HCT116 (cell line): ENCODE measurements at regions not wholly inside any gene's neighbourhood (a gene's known extent, or its start where the extent isn't known, plus 50 kb on each side); places are given as distances from the start of the nearest gene placed in this dataset.

Experiments used
- ATAC-seq: fragments of 200-7000 bp; cut with Tn5 transposase; 2 replicates; pipeline ENCODE4 v1.9.1; 2020; ENCODE audit warnings: mild to moderate bottlenecking, moderate library complexity
- BruUV-seq: library from RNA; stranded (reverse); fragments of 400-500 nt; replicated peaks from 2 replicates; lab custom pipeline; 2021; lab: Mats Ljungman, UMichigan
- CTCF ChIA-PET: fragments of 300-600 bp; sonication (Branson Sonifier 250); formaldehyde crosslinking; loops from one replicate; lab custom pipeline; 2021; ENCODE audit warnings: antibody characterized with exemption; lab: Charles Lee
- POLR2A ChIA-PET: fragments of 300-600, 350-600 bp; sonication (Branson Sonifier 250); formaldehyde crosslinking; loops from one replicate; lab custom pipeline; 2021; ENCODE audit warnings: antibody characterized with exemption; lab: Charles Lee
- RAD21 ChIA-PET, 2 experiments: fragments of 300-600 bp; sonication (Branson Sonifier 250); formaldehyde crosslinking; loops; one replicate each; lab custom pipeline; 2023; ENCODE audit warnings: low total read pairs in 2 of 2; ENCODE audit not compliant: uncharacterized antibody in 2 of 2, unreplicated experiment in 2 of 2, low non-redundant PET in 1 of 2; lab: Charles Lee
- DNase-seq: peaks from one replicate; pipeline ENCODE4 v3.0.0-alpha.2; 2010; ENCODE audit warnings: low read depth, low spot score
- H2AFZ ChIP-seq: fragments of 200-600 bp; shearing (Covaris generic), sonication (generic); 2 replicates; pipeline ENCODE4 v1.6.1; 2017; ENCODE audit warnings: low read depth, mixed run types, mixed read lengths, antibody characterized with exemption, low read length; ENCODE audit not compliant: poor library complexity, severe bottlenecking
- H3K27ac ChIP-seq: 2 replicates; pipeline ENCODE4 v1.5.1; 2012; ENCODE audit warnings: low read depth, low read length
- H3K27me3 ChIP-seq: fragments of 200-600 bp; sonication (generic); 2 replicates; pipeline ENCODE4 v1.6.1; 2016; ENCODE audit warnings: mixed run types, low read length, mixed read lengths; ENCODE audit not compliant: insufficient read depth
- H3K36me3 ChIP-seq, 2 experiments: fragments of 200-500 bp in 1 of 2; fragments of 200-600 bp in 1 of 2; sonication (Bioruptor generic) in 1 of 2; sonication (generic) in 1 of 2; 2 replicates each; pipeline versions ENCODE4 v1.5.1 to v1.6.1; 2014 to 2016; ENCODE audit warnings: low read length in 2 of 2, inconsistent platforms in 1 of 2, mixed read lengths in 1 of 2, mixed run types in 1 of 2; ENCODE audit not compliant: insufficient read depth in 2 of 2, control insufficient read depth in 1 of 2
- H3K4me1 ChIP-seq, 2 experiments: fragments of 200-600 bp in 1 of 2; sonication (generic) in 1 of 2; 2 replicates each; pipeline versions ENCODE4 v1.5.1 to v1.6.1; 2012 to 2017; ENCODE audit warnings: low read length in 2 of 2, inconsistent platforms in 1 of 2, mild to moderate bottlenecking in 1 of 2, mixed read lengths in 1 of 2, mixed run types in 1 of 2, moderate library complexity in 1 of 2; ENCODE audit not compliant: insufficient read depth in 2 of 2, control insufficient read depth in 1 of 2
- H3K4me2 ChIP-seq: fragments of 200-600 bp; sonication (generic); 2 replicates; pipeline ENCODE4 v1.6.1; 2017; ENCODE audit warnings: mixed run types, low read length, mixed read lengths
- H3K4me3 ChIP-seq, 2 experiments: fragments of 200-600 bp in 1 of 2; sonication (generic) in 1 of 2; replicated peaks in 1 of 2; 2 replicates each; pipeline ENCODE4 v1.5.1; 2011 to 2016; ENCODE audit warnings: low read length in 2 of 2, control low read depth in 1 of 2, low read depth in 1 of 2, mild to moderate bottlenecking in 1 of 2, mixed read lengths in 1 of 2, mixed run types in 1 of 2
- H3K79me2 ChIP-seq: fragments of 200-600 bp; sonication (generic); 2 replicates; pipeline ENCODE4 v1.6.1; 2017; ENCODE audit warnings: mild to moderate bottlenecking, mixed run types, low read length, moderate library complexity, mixed read lengths; ENCODE audit not compliant: insufficient read depth
- H3K9ac ChIP-seq: fragments of 200-600 bp; sonication (generic); 2 replicates; pipeline ENCODE4 v1.6.1; 2016; ENCODE audit warnings: low read length, mixed read lengths
- H3K9me2 ChIP-seq: fragments of 200-600 bp; sonication (generic), shearing (Covaris generic); 2 replicates; pipeline ENCODE4 v1.6.1; 2017; ENCODE audit warnings: mixed run types, mild to moderate bottlenecking, moderate library complexity; ENCODE audit not compliant: insufficient read depth
- H3K9me3 ChIP-seq, 2 experiments: fragments of 200-500 bp in 1 of 2; fragments of 200-600 bp in 1 of 2; sonication (Bioruptor generic) in 1 of 2; sonication (generic) in 1 of 2; 2 replicates each; pipeline ENCODE4 v1.6.1; 2014 to 2017; ENCODE audit warnings: low read length in 2 of 2, mixed read lengths in 2 of 2, inconsistent platforms in 1 of 2, low read depth in 1 of 2, mild to moderate bottlenecking in 1 of 2, mixed run types in 1 of 2, moderate library complexity in 1 of 2; ENCODE audit not compliant: control insufficient read depth in 1 of 2, insufficient read depth in 1 of 2
- H4K20me1 ChIP-seq: fragments of 200-600 bp; sonication (generic), shearing (Covaris generic); 2 replicates; pipeline ENCODE4 v1.6.1; 2017; ENCODE audit warnings: mixed run types, mild to moderate bottlenecking, moderate library complexity; ENCODE audit not compliant: insufficient read depth
- CBX3 ChIP-seq: IDR thresholded peaks from 2 replicates; pipeline ENCODE4 v1.6.1; 2012; ENCODE audit warnings: low read depth
- CEBPB ChIP-seq: IDR thresholded peaks from 2 replicates; pipeline ENCODE4 v1.6.1; 2012; ENCODE audit warnings: low read depth
- EGR1 ChIP-seq: IDR thresholded peaks from 2 replicates; pipeline ENCODE4 v1.6.1; 2012; ENCODE audit warnings: low read depth
- EZH2 ChIP-seq: fragments of 200-600 bp; sonication (generic); IDR thresholded peaks from 2 replicates; pipeline ENCODE4 v1.6.1; 2017; ENCODE audit warnings: antibody characterized with exemption, mixed run types
- EZH2phosphoT487 ChIP-seq: fragments of 200-600 bp; IDR thresholded peaks from 2 replicates; pipeline ENCODE4 v1.6.1; 2018; ENCODE audit warnings: antibody characterized with exemption, borderline replicate concordance
- JUND ChIP-seq: IDR thresholded peaks from 2 replicates; pipeline ENCODE4 v1.6.1; 2012
- POLR2A ChIP-seq: IDR thresholded peaks from 2 replicates; pipeline ENCODE4 v1.7.0; 2011; ENCODE audit warnings: borderline replicate concordance; ENCODE audit not compliant: insufficient read depth, insufficient read length; ENCODE audit errors: extremely low read depth
- POLR2AphosphoS5 ChIP-seq: IDR thresholded peaks from 2 replicates; pipeline ENCODE4 v1.6.1; 2011; ENCODE audit warnings: mild to moderate bottlenecking, low read depth, low read length, moderate library complexity
- RAD21 ChIP-seq: IDR thresholded peaks from 2 replicates; pipeline ENCODE4 v1.6.1; 2012; ENCODE audit warnings: low read depth, mild to moderate bottlenecking
- SIN3A ChIP-seq: IDR thresholded peaks from 2 replicates; pipeline ENCODE4 v1.6.1; 2012; ENCODE audit warnings: low read depth
- SP1 ChIP-seq: IDR thresholded peaks from 2 replicates; pipeline ENCODE4 v1.6.1; 2012; ENCODE audit warnings: low read depth
- YY1 ChIP-seq: IDR thresholded peaks from 2 replicates; pipeline ENCODE4 v1.6.1; 2011; ENCODE audit warnings: low read length, low read depth, moderate library complexity, mild to moderate bottlenecking; ENCODE audit not compliant: insufficient replicate concordance; ENCODE audit errors: extremely low read depth
- ZBTB33 ChIP-seq: IDR thresholded peaks from 2 replicates; pipeline ENCODE4 v1.6.1; 2011; ENCODE audit warnings: mild to moderate bottlenecking, low read length, moderate library complexity; ENCODE audit not compliant: insufficient replicate concordance; ENCODE audit errors: extremely low read depth
- ZFX ChIP-seq: fragments of 450-650 bp; IDR thresholded peaks from 2 replicates; pipeline ENCODE4 v1.6.1; 2017
- ZNF274 ChIP-seq: fragments of 200-500 bp; sonication (Bioruptor generic); IDR thresholded peaks from 2 replicates; pipeline ENCODE4 v1.6.1; 2014; ENCODE audit warnings: mild to moderate bottlenecking, low read depth, low read length, inconsistent platforms
- intact Hi-C: fragments of 100-400 bp; cut with micrococcal nuclease; formaldehyde crosslinking; loops from 2 replicates; pipeline ENCODE4 v1.10.0; 2022
- TF ChIP-seq, protein P1 (sequence below), 3 experiments: fragments of 200-600 bp in 1 of 3; sonication (generic) in 1 of 3; IDR thresholded peaks in 2 of 3; conservative IDR thresholded peaks in 1 of 3; 2 replicates each; pipeline ENCODE4 v1.5.1; 2012 to 2017; ENCODE audit warnings: low read depth in 2 of 3, low read length in 2 of 3, antibody characterized with exemption in 1 of 3, borderline replicate concordance in 1 of 3, control low read depth in 1 of 3, mild to moderate bottlenecking in 1 of 3, mixed read lengths in 1 of 3, mixed run types in 1 of 3, moderate library complexity in 1 of 3; ENCODE audit not compliant: insufficient read depth in 1 of 3
- TF ChIP-seq, protein P2 (sequence below): IDR thresholded peaks from 2 replicates; pipeline ENCODE4 v1.6.1; 2012
- TF ChIP-seq, protein P3 (sequence below): IDR thresholded peaks from 2 replicates; pipeline ENCODE4 v1.6.1; 2012

DNA sequence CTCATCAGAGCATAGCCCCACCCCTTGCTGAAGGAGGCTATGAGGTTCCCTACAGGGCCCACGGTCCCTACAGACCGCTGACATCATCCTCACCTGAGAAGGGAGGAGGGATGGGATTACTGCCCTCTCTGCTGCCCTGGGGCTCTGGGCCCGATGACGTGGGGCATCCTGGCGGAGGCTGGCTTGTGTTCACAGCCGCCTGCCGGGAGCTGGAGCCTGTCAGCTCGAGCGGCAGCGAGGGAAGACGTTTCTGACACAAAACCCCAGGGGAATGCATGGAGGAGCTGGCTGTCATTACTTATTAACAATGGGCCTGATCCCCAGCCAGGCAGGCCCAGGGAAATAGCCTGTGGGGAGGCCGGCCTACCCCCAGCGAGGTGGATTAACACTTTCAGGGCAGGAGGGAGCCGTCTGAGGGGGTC lies 106.6 kb upstream of the ATP6AP2 start:
- no peak overlapping the region for H3K4me3 ChIP-seq
- H3K9me2 ChIP-seq = no peaks in the 10 kb centered on the region
- H3K4me1 ChIP-seq = no peaks in the 10 kb centered on the region
- no peaks in the 10 kb centered on the region for H3K36me3 ChIP-seq
- no peaks in the 10 kb centered on the region for H4K20me1 ChIP-seq
- H3K4me2 ChIP-seq = no peak overlapping the region
- BruUV-seq = no TSS peak
- RAD21 ChIA-PET = no interaction called here
- CTCF ChIA-PET = no interaction called here
- no peak for ATAC-seq
- no peak for TF ChIP-seq POLR2AphosphoS5
- no peak overlapping the region for H3K27ac ChIP-seq
- H2AFZ ChIP-seq = no peak overlapping the region
- H3K9me3 ChIP-seq = no peaks in the 10 kb centered on the region
- POLR2A ChIA-PET = no interaction called here
- no peaks in the 10 kb centered on the region for H3K79me2 ChIP-seq
- DNase-seq = no peak
- intact Hi-C loops = no loop called here
- H3K9ac ChIP-seq = no peak overlapping the region
- H3K27me3 ChIP-seq = no peaks in the 10 kb centered on the region

GRCh38 chrX:40473460-40474204 lies 107.1 kb upstream of the ATP6AP2 start:
- no peak for ATAC-seq
- no peak for DNase-seq
- CTCF ChIA-PET = no interaction called here
- Histone ChIP-seq H3K4me3 (no peak overlapping the region), H3K4me1 (peaks cover 1 to 2% of the 10 kb centered on the region in 2 experiments; a peak in 3 of 4 replicates), H3K27me3 (no peaks in the 10 kb centered on the region), H3K27ac (no peak overlapping the region), H3K36me3 (no peaks in the 10 kb centered on the region), H3K79me2 (no peaks in the 10 kb centered on the region), H4K20me1 (no peaks in the 10 kb centered on the region), H3K9me3 (no peaks in the 10 kb centered on the region), H3K4me2 (no peak overlapping the region), H2AFZ (no peak overlapping the region), H3K9ac (no peak overlapping the region), H3K9me2 (no peaks in the 10 kb centered on the region)
- BruUV-seq = no TSS peak
- RAD21 ChIA-PET = no interaction called here
- POLR2A ChIA-PET = no interaction called here
- intact Hi-C loops = no loop called here
- TF ChIP-seq YY1 (no peak), CBX3 (no peak), SIN3A (no peak), EGR1 (no peak), RAD21 (no peak), POLR2A (no peak), JUND (no peak), POLR2AphosphoS5 (no peak), CEBPB (no peak), EZH2phosphoT487 (no peak), EZH2 (no peak), SP1 (no peak), ZFX (no peak), ZNF274 (no peak), ZBTB33 (no peak)
- TF ChIP-seq, protein P1, sequence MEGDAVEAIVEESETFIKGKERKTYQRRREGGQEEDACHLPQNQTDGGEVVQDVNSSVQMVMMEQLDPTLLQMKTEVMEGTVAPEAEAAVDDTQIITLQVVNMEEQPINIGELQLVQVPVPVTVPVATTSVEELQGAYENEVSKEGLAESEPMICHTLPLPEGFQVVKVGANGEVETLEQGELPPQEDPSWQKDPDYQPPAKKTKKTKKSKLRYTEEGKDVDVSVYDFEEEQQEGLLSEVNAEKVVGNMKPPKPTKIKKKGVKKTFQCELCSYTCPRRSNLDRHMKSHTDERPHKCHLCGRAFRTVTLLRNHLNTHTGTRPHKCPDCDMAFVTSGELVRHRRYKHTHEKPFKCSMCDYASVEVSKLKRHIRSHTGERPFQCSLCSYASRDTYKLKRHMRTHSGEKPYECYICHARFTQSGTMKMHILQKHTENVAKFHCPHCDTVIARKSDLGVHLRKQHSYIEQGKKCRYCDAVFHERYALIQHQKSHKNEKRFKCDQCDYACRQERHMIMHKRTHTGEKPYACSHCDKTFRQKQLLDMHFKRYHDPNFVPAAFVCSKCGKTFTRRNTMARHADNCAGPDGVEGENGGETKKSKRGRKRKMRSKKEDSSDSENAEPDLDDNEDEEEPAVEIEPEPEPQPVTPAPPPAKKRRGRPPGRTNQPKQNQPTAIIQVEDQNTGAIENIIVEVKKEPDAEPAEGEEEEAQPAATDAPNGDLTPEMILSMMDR (IDR thresholded peaks at IDR 0.05 in 2 of 3, conservative IDR thresholded peaks at IDR 0.05 in 1 of 3; ENCODE audit: borderline replicate concordance in 1 of 3, insufficient read depth in 1 of 3, low read depth in 2 of 3, low read length in 2 of 3) = no peak
- TF ChIP-seq, protein P2, sequence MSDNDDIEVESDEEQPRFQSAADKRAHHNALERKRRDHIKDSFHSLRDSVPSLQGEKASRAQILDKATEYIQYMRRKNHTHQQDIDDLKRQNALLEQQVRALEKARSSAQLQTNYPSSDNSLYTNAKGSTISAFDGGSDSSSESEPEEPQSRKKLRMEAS = no peak
- TF ChIP-seq, protein P3, sequence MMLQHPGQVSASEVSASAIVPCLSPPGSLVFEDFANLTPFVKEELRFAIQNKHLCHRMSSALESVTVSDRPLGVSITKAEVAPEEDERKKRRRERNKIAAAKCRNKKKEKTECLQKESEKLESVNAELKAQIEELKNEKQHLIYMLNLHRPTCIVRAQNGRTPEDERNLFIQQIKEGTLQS = no peak
